HG03354 (cell line): ENCODE measurements at regions not wholly inside any gene's neighbourhood (a gene's known extent, or its start where the extent isn't known, plus 50 kb on each side); places are given as distances from the start of the nearest gene placed in this dataset.
A peak's percentile ranks its signal among the peaks of the same experiment; 100 is the strongest.

Experiments
- ATAC-seq: cut with Tn5 transposase; IDR thresholded peaks from one replicate; pipeline ENCODE4 v1.9.1; 2021; ENCODE audit warnings: mild to moderate bottlenecking; ENCODE audit not compliant: unreplicated experiment, poor library complexity, severe bottlenecking

GRCh38 chr1:172875892-172876291 is 174.8 kb downstream of the TNFSF18 start:
- no peak for ATAC-seq

- no peak for ATAC-seq
These were observed 168.4 kb downstream of the TNFSF18 start for GRCh38 chr1:172882385-172882784.

- no peak for ATAC-seq
These were observed 167.9 kb downstream of the TNFSF18 start for GRCh38 chr1:172882791-172883386.

- peak; percentile 72 for ATAC-seq
These were observed 167.4 kb downstream of the TNFSF18 start for GRCh38 chr1:172883387-172883791.

GRCh38 chr1:172883844-172884243 is 166.9 kb downstream of the TNFSF18 start:
- ATAC-seq, result peak; percentile 34

- no peak for ATAC-seq
These were observed 165.3 kb downstream of the TNFSF18 start for GRCh38 chr1:172885411-172885810.

GRCh38 chr1:172885971-172886370 is 164.8 kb downstream of the TNFSF18 start:
- no peak for ATAC-seq

GRCh38 chr1:172887162-172887561 is 163.6 kb downstream of the TNFSF18 start:
- ATAC-seq, result no peak

- no peak for ATAC-seq
These were observed 157.4 kb downstream of the TNFSF18 start for GRCh38 chr1:172893146-172893841.

GRCh38 chr1:172894349-172895049 is 156.2 kb downstream of the TNFSF18 start:
- ATAC-seq, result no peak

- ATAC-seq, result peak; percentile 93
These were observed 155.7 kb downstream of the TNFSF18 start for GRCh38 chr1:172895050-172895460.

- no peak for ATAC-seq
These were observed 155.0 kb downstream of the TNFSF18 start for GRCh38 chr1:172895761-172896160.

GRCh38 chr1:172897738-172898137 is 153.0 kb downstream of the TNFSF18 start:
- no peak for ATAC-seq

- no peak for ATAC-seq
These were observed 151.9 kb downstream of the TNFSF18 start for GRCh38 chr1:172898866-172899265.

- no peak for ATAC-seq
These were observed 150.3 kb downstream of the TNFSF18 start for GRCh38 chr1:172900376-172900997.

GRCh38 chr1:172902200-172902599 is 148.5 kb downstream of the TNFSF18 start:
- no peak for ATAC-seq

- ATAC-seq, result no peak
These were observed 147.8 kb downstream of the TNFSF18 start for GRCh38 chr1:172902861-172903381.

- no peak for ATAC-seq
These were observed 147.0 kb downstream of the TNFSF18 start for GRCh38 chr1:172903581-172904220.

- ATAC-seq, result no peak
These were observed 145.3 kb downstream of the TNFSF18 start for GRCh38 chr1:172905452-172905851.
